ENCODE measurements at regions not wholly inside any gene's neighbourhood (a gene's known extent, or its start where the extent isn't known, plus 50 kb on each side); places are given as distances from the start of the nearest gene placed in this dataset.

GRCh38 chr7:84256571-84256971 lies 62.0 kb upstream of the SEMA3A start:
- ATAC-seq (no peak), DNase-seq (peak in 2 of 4 donors; percentile 34 to 39)
- Histone ChIP-seq H3K36me3 (no peaks in the 10 kb centered on the region), H3K4me3 (no peak overlapping the region), H3K27me3 (no peaks in the 10 kb centered on the region), H3K27ac (no peak overlapping the region), H3K9me3 (no peaks in the 10 kb centered on the region), H3K4me1 (no peaks in the 10 kb centered on the region)
- intact Hi-C loops (cut with DNase I), result no loop called here
- TF ChIP-seq CTCF (IDR thresholded peaks at IDR 0.05), result no peak

- intact Hi-C loops (cut with DNase I), result no loop called here
- Histone ChIP-seq H3K36me3 (no peaks in the 10 kb centered on the region), H3K4me1 (peaks cover 10 to 25% of the 10 kb centered on the region in 2 donors), H3K9me3 (no peaks in the 10 kb centered on the region), H3K4me3 (no peak overlapping the region), H3K27ac (no peak overlapping the region), H3K27me3 (no peaks in the 10 kb centered on the region)
- DNase-seq, result no peak
- no peak for TF ChIP-seq CTCF (IDR thresholded peaks at IDR 0.05)
- no peak for ATAC-seq
Measured at GRCh38 chr7:84251277-84251781, 56.7 kb upstream of the SEMA3A start.

GRCh38 chr7:84250452-84250851 lies 55.9 kb upstream of the SEMA3A start:
- ATAC-seq, result no peak
- TF ChIP-seq CTCF (IDR thresholded peaks at IDR 0.05), result no peak
- Histone ChIP-seq H3K36me3 (no peaks in the 10 kb centered on the region), H3K4me1 (peaks cover 10 to 25% of the 10 kb centered on the region in 2 donors), H3K27ac (no peak overlapping the region), H3K4me3 (no peak overlapping the region), H3K9me3 (peaks cover 0 to 7% of the 10 kb centered on the region in 2 donors), H3K27me3 (no peaks in the 10 kb centered on the region)
- intact Hi-C loops (cut with DNase I), result no loop called here
- no peak for DNase-seq

GRCh38 chr7:84249656-84250055 lies 55.1 kb upstream of the SEMA3A start:
- intact Hi-C loops (cut with DNase I), result no loop called here

GRCh38 chr7:84248843-84249242 lies 54.3 kb upstream of the SEMA3A start:
- peak in 1 of 4 donors; percentile 16 for DNase-seq
- Histone ChIP-seq H3K4me3 (no peak overlapping the region), H3K36me3 (no peaks in the 10 kb centered on the region), H3K27ac (peak overlapping the region; percentile 68 to 75), H3K9me3 (peaks cover 0 to 14% of the 10 kb centered on the region in 2 donors), H3K4me1 (peaks cover 10 to 25% of the 10 kb centered on the region in 2 donors), H3K27me3 (no peaks in the 10 kb centered on the region)
- peak; percentile 84 for ATAC-seq
- no peak for TF ChIP-seq CTCF (IDR thresholded peaks at IDR 0.05)
- intact Hi-C loops (cut with DNase I), result no loop called here

More at GRCh38 chr7:84249656-84250055, 55.1 kb upstream of the SEMA3A start:
- no peak for DNase-seq
- TF ChIP-seq CTCF (IDR thresholded peaks at IDR 0.05), result no peak
- Histone ChIP-seq H3K9me3 (peaks cover 0 to 9% of the 10 kb centered on the region in 2 donors), H3K27me3 (no peaks in the 10 kb centered on the region), H3K4me3 (no peak overlapping the region), H3K27ac (peak overlapping the region; percentile 68 to 75), H3K36me3 (no peaks in the 10 kb centered on the region), H3K4me1 (peaks cover 10 to 25% of the 10 kb centered on the region in 2 donors)
- peak; percentile 29 for ATAC-seq
